ENCODE measurements at regions not wholly inside any gene's neighbourhood (a gene's known extent, or its start where the extent isn't known, plus 50 kb on each side); places are given as distances from the start of the nearest gene placed in this dataset.

- no peak for ATAC-seq
- Mint-ChIP-seq H3K27ac (no peak overlapping the region), H3K9me3 (peaks cover 4% of the 10 kb centered on the region), H3K36me3 (no peaks in the 10 kb centered on the region), H3K4me1 (peaks cover 8% of the 10 kb centered on the region), H3K27me3 (ENCODE audit: low read depth) (no peaks in the 10 kb centered on the region; the same call in 1 of the 2 replicates), H3K4me3 (no peak overlapping the region)
- ChIA-PET POLR2A (interaction anchor here (0.6 kb wide), 1 partner anchor 53 kb away, joined by 5 read pairs; no protein-coding TSS in a partner anchor), CTCF (interaction anchor here (0.6 kb wide), 1 partner anchor 49 kb away, joined by 3 read pairs; no protein-coding TSS in a partner anchor)
- no peak for DNase-seq (ENCODE audit: low spot score)
- no peak for TF ChIP-seq ZNF671 (CRISPR knock-in tag; IDR thresholded peaks at IDR 0.05)
- no peak for TF ChIP-seq FOXK1 (CRISPR knock-in tag; IDR thresholded peaks at IDR 0.05)
- TF ChIP-seq, protein P1, sequence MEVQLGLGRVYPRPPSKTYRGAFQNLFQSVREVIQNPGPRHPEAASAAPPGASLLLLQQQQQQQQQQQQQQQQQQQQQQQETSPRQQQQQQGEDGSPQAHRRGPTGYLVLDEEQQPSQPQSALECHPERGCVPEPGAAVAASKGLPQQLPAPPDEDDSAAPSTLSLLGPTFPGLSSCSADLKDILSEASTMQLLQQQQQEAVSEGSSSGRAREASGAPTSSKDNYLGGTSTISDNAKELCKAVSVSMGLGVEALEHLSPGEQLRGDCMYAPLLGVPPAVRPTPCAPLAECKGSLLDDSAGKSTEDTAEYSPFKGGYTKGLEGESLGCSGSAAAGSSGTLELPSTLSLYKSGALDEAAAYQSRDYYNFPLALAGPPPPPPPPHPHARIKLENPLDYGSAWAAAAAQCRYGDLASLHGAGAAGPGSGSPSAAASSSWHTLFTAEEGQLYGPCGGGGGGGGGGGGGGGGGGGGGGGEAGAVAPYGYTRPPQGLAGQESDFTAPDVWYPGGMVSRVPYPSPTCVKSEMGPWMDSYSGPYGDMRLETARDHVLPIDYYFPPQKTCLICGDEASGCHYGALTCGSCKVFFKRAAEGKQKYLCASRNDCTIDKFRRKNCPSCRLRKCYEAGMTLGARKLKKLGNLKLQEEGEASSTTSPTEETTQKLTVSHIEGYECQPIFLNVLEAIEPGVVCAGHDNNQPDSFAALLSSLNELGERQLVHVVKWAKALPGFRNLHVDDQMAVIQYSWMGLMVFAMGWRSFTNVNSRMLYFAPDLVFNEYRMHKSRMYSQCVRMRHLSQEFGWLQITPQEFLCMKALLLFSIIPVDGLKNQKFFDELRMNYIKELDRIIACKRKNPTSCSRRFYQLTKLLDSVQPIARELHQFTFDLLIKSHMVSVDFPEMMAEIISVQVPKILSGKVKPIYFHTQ (CRISPR knock-in tag; IDR thresholded peaks at IDR 0.05) = no peak
- no peak for TF ChIP-seq TEAD4 (CRISPR knock-in tag; IDR thresholded peaks at IDR 0.05)
- no peak for TF ChIP-seq PRRX2 (CRISPR knock-in tag; IDR thresholded peaks at IDR 0.05)
- TF ChIP-seq, protein P2, sequence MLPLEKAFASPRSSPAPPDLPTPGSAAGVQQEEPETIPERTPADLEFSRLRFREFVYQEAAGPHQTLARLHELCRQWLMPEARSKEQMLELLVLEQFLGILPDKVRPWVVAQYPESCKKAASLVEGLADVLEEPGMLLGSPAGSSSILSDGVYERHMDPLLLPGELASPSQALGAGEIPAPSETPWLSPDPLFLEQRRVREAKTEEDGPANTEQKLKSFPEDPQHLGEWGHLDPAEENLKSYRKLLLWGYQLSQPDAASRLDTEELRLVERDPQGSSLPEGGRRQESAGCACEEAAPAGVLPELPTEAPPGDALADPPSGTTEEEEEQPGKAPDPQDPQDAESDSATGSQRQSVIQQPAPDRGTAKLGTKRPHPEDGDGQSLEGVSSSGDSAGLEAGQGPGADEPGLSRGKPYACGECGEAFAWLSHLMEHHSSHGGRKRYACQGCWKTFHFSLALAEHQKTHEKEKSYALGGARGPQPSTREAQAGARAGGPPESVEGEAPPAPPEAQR (CRISPR knock-in tag; IDR thresholded peaks at IDR 0.05) = no peak
- TF ChIP-seq ELF4 (CRISPR knock-in tag; IDR thresholded peaks at IDR 0.05; ENCODE audit: low read depth) = no peak
- TF ChIP-seq, protein P3, sequence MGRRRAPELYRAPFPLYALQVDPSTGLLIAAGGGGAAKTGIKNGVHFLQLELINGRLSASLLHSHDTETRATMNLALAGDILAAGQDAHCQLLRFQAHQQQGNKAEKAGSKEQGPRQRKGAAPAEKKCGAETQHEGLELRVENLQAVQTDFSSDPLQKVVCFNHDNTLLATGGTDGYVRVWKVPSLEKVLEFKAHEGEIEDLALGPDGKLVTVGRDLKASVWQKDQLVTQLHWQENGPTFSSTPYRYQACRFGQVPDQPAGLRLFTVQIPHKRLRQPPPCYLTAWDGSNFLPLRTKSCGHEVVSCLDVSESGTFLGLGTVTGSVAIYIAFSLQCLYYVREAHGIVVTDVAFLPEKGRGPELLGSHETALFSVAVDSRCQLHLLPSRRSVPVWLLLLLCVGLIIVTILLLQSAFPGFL (CRISPR knock-in tag; IDR thresholded peaks at IDR 0.05; ENCODE audit: borderline replicate concordance) = no peak
- no peak for TF ChIP-seq HMGA2 (CRISPR knock-in tag; IDR thresholded peaks at IDR 0.05)
- TF ChIP-seq MYBL2 (CRISPR knock-in tag; IDR thresholded peaks at IDR 0.05) = no peak
- TF ChIP-seq NR1H2 (CRISPR knock-in tag; IDR thresholded peaks at IDR 0.05) = no peak
- no peak for TF ChIP-seq FOXJ3 (CRISPR knock-in tag; IDR thresholded peaks at IDR 0.05; ENCODE audit: borderline replicate concordance)
- TF ChIP-seq NFE2L1 (CRISPR knock-in tag; IDR thresholded peaks at IDR 0.05) = no peak
- no peak for TF ChIP-seq ZNF416 (CRISPR knock-in tag; IDR thresholded peaks at IDR 0.05)
- TF ChIP-seq SOX15 (CRISPR knock-in tag; IDR thresholded peaks at IDR 0.05) = no peak
- TF ChIP-seq USF2 (CRISPR knock-in tag; IDR thresholded peaks at IDR 0.05) = no peak
Observed at GRCh38 chr10:59537501-59537900, 172.1 kb downstream of the SLC16A9 start.

- CTCF ChIA-PET = interaction anchor here (0.9 to 1.1 kb wide), 2 partner anchors 29 to 44 kb away, joined by 3 to 5 read pairs; no protein-coding TSS in a partner anchor
- Mint-ChIP-seq H3K4me3 (no peak overlapping the region), H3K4me1 (peaks cover 8% of the 10 kb centered on the region), H3K27ac (no peak overlapping the region), H3K9me3 (no peaks in the 10 kb centered on the region; the same call in 1 of the 2 replicates), H3K36me3 (no peaks in the 10 kb centered on the region), H3K27me3 (ENCODE audit: low read depth) (no peaks in the 10 kb centered on the region; the same call in 1 of the 2 replicates)
- POLR2A ChIA-PET = no interaction called here
- ATAC-seq (peak; percentile 85), DNase-seq (ENCODE audit: low spot score) (no peak)
- TF ChIP-seq KAT7 (CRISPR knock-in tag; IDR thresholded peaks at IDR 0.05; ENCODE audit: borderline replicate concordance) (no peak), ZNF532 (CRISPR knock-in tag; IDR thresholded peaks at IDR 0.05; ENCODE audit: borderline replicate concordance) (no peak), MLX (CRISPR knock-in tag; IDR thresholded peaks at IDR 0.05) (no peak), RORB (CRISPR knock-in tag; IDR thresholded peaks at IDR 0.05) (no peak), ELF4 (CRISPR knock-in tag; IDR thresholded peaks at IDR 0.05; ENCODE audit: low read depth) (no peak), ZNF416 (CRISPR knock-in tag; IDR thresholded peaks at IDR 0.05) (no peak), GRHL2 (CRISPR knock-in tag; IDR thresholded peaks at IDR 0.05; ENCODE audit: insufficient replicate concordance, severe bottlenecking) (no peak)
- TF ChIP-seq, protein P3 (CRISPR knock-in tag; IDR thresholded peaks at IDR 0.05; ENCODE audit: borderline replicate concordance) = no peak
Observed at GRCh38 chr10:59536167-59537014, 173.3 kb downstream of the SLC16A9 start.
